ENCODE measurements at regions not wholly inside any gene's neighbourhood (a gene's known extent, or its start where the extent isn't known, plus 50 kb on each side); places are given as distances from the start of the nearest gene placed in this dataset.
"Not testable (repeated sequence)": the region's sequence is repeated elsewhere in the genome, so short reads cannot be mapped to it uniquely, and the experiment has no call there.

DNA sequence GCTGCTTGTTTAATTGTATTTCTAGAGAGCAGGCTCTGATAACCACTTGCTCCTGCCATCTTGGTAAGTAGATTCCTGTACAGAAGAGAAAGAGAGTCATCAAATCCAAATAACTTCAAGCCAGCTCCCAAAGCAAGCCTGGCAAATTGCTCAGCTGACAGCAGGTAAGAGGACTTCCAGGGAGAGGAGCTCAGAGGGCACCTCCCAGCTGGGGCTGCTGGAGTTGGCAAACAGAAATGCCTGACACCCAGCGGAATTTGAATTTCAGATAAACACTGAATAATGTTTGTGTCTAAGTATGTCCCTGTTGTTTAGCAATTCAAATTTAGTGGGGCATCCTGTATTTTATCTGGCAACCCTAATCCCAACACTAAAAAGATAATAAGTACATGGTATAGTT, 86.2 kb downstream of the MYL12B start:
- ATAC-seq (ENCODE audit: low read depth) (no peak), DNase-seq (no peak)
- no peaks in the 10 kb centered on the region for H3K4me1 Mint-ChIP-seq
- Histone ChIP-seq H4K20me1 (ENCODE audit: control insufficient read depth, insufficient read depth, low read length, poor library complexity, severe bottlenecking) (no peaks in the 10 kb centered on the region), H3K27me3 (replicated peaks in 1 of 4; ENCODE audit: control extremely low read depth in 1 of 4, control insufficient read depth in 3 of 4, insufficient read depth in 4 of 4, low read length in 3 of 4) (no peaks in the 10 kb centered on the region), H3K36me3 (replicated peaks in 1 of 2; ENCODE audit: control extremely low read depth in 1 of 2, control insufficient read depth in 1 of 2, extremely low read depth in 1 of 2, insufficient read depth in 2 of 2, low read length in 1 of 2) (no peaks in the 10 kb centered on the region), H3K4me3 (ENCODE audit: control extremely low read depth in 1 of 5, extremely low read depth in 1 of 5, insufficient read depth in 1 of 5, low read depth in 2 of 5, low read length in 4 of 5) (no peak overlapping the region), H3K79me2 (ENCODE audit: control insufficient read depth, insufficient read depth, low read length) (no peaks in the 10 kb centered on the region), H2AFZ (ENCODE audit: insufficient read depth, low read depth, low read length, poor library complexity, severe bottlenecking) (no peak overlapping the region), H3K4me2 (replicated peaks; ENCODE audit: low read depth, low read length, poor library complexity, severe bottlenecking) (no peak overlapping the region), H3K4me1 (ENCODE audit: control insufficient read depth in 2 of 2, insufficient read depth in 2 of 2, low read length in 2 of 2) (no peaks in the 10 kb centered on the region), H3K27ac (ENCODE audit: low read length in 2 of 2) (no peak overlapping the region), H3K9ac (ENCODE audit: low read length) (no peak overlapping the region), H3K9me3 (ENCODE audit: control extremely low read depth in 1 of 3, control insufficient read depth in 2 of 3, insufficient read depth in 1 of 3, low read length in 2 of 3) (peaks cover 0 to 3% (median 0%) of the 10 kb centered on the region in 3 donors)
- H3K4me3 Mint-ChIP-seq = no peak overlapping the region
- no peak overlapping the region for H3K27ac Mint-ChIP-seq
- no peak for TF ChIP-seq EZH2 (IDR thresholded peaks at IDR 0.05; ENCODE audit: borderline replicate concordance, insufficient read depth, low read depth, low read length, poor library complexity, severe bottlenecking)
- TF ChIP-seq, protein P1, sequence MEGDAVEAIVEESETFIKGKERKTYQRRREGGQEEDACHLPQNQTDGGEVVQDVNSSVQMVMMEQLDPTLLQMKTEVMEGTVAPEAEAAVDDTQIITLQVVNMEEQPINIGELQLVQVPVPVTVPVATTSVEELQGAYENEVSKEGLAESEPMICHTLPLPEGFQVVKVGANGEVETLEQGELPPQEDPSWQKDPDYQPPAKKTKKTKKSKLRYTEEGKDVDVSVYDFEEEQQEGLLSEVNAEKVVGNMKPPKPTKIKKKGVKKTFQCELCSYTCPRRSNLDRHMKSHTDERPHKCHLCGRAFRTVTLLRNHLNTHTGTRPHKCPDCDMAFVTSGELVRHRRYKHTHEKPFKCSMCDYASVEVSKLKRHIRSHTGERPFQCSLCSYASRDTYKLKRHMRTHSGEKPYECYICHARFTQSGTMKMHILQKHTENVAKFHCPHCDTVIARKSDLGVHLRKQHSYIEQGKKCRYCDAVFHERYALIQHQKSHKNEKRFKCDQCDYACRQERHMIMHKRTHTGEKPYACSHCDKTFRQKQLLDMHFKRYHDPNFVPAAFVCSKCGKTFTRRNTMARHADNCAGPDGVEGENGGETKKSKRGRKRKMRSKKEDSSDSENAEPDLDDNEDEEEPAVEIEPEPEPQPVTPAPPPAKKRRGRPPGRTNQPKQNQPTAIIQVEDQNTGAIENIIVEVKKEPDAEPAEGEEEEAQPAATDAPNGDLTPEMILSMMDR (IDR thresholded peaks at IDR 0.05) = no peak
- POLR2A ChIA-PET = no interaction called here
- intact Hi-C loops (cut with micrococcal nuclease) = no loop called here
- peaks cover 4% of the 10 kb centered on the region for H3K27me3 Mint-ChIP-seq
- H3K9me3 Mint-ChIP-seq (ENCODE audit: insufficient read depth) = no peaks in the 10 kb centered on the region
- CTCF ChIA-PET = no interaction called here
- no CpG with 5 or more reads among the region's 1 CpG for WGBS (ENCODE audit: insufficient coverage)

DNA sequence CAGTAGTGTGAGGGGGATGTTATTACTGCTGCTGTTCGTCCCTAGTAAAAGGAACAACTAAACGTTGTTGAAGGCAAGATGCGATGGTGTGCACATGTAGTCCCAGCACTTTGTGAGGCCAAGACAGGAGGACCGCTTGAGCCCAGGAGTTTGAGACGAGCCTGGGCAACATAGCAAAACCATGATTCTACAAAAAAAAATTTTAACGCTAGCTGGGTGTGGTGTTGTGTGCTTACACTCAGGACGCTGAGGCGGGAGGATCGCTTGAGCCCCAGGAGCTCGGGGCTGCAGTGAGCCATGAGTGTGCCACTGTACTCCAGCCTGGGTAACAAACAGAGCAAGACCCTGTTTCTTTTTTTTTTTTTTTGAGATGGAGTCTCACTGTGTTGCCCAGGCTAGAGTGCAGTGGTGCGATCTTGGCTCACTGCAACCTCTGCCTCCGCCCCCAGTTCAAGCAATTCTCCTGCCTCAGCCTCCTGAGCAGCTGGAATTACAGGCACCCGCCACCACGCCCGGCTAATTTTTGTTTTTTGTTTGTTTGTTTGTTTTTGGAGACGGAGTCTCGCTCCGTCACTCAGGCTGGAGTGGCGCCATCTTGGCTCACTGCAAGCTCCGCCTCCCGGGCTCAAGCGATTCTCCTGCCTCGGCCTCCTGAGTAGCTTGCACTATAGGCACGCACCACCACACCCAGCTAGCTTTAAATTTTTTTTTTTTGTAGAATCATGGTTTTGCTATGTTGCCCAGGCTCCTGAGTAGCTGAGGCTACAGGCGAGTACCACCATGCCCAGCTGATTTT, 87.3 kb downstream of the MYL12B start:
- ATAC-seq (ENCODE audit: low read depth); intact Hi-C loops (cut with micrococcal nuclease); H3K79me2 ChIP-seq (ENCODE audit: control insufficient read depth, insufficient read depth, low read length); H3K9me3 Mint-ChIP-seq (ENCODE audit: insufficient read depth); H3K27ac ChIP-seq (ENCODE audit: low read length in 2 of 2); CTCF ChIA-PET; H3K27me3 Mint-ChIP-seq; H3K4me1 ChIP-seq (ENCODE audit: control insufficient read depth in 2 of 2, insufficient read depth in 2 of 2, low read length in 2 of 2); H2AFZ ChIP-seq (ENCODE audit: insufficient read depth, low read depth, low read length, poor library complexity, severe bottlenecking); H3K4me2 ChIP-seq (replicated peaks; ENCODE audit: low read depth, low read length, poor library complexity, severe bottlenecking); H3K27ac Mint-ChIP-seq; H3K4me1 Mint-ChIP-seq; H3K4me3 Mint-ChIP-seq; H3K4me3 ChIP-seq (ENCODE audit: control extremely low read depth in 1 of 5, extremely low read depth in 1 of 5, insufficient read depth in 1 of 5, low read depth in 2 of 5, low read length in 4 of 5); DNase-seq; H3K9ac ChIP-seq (ENCODE audit: low read length); H3K36me3 ChIP-seq (replicated peaks in 1 of 2; ENCODE audit: control extremely low read depth in 1 of 2, control insufficient read depth in 1 of 2, extremely low read depth in 1 of 2, insufficient read depth in 2 of 2, low read length in 1 of 2); POLR2A ChIA-PET; H3K27me3 ChIP-seq (replicated peaks in 1 of 4; ENCODE audit: control extremely low read depth in 1 of 4, control insufficient read depth in 3 of 4, insufficient read depth in 4 of 4, low read length in 3 of 4); H4K20me1 ChIP-seq (ENCODE audit: control insufficient read depth, insufficient read depth, low read length, poor library complexity, severe bottlenecking); H3K9me3 ChIP-seq (ENCODE audit: control extremely low read depth in 1 of 3, control insufficient read depth in 2 of 3, insufficient read depth in 1 of 3, low read length in 2 of 3): not testable (repeated sequence)
- 96% methylated on average over 11 of the region's 25 CpGs for WGBS (ENCODE audit: insufficient coverage)

All from B cell (primary cell).